Left lung (tissue), 4 donors: ENCODE measurements at regions not wholly inside any gene's neighbourhood (a gene's known extent, or its start where the extent isn't known, plus 50 kb on each side); places are given as distances from the start of the nearest gene placed in this dataset.
A peak's percentile ranks its signal among the peaks of the same experiment; 100 is the strongest.

Experiments
- ATAC-seq: fragments of 200-7000 bp; cut with Tn5 transposase; one replicate; pipeline ENCODE4 v1.9.1; 2020; ENCODE audit warnings: moderate library complexity
- DNase-seq, 4 donors: peaks; one replicate each; pipeline ENCODE4 v3.0.0-alpha.2; 2013 to 2020
- H3K27ac ChIP-seq, 2 donors: fragments of 200-600 bp; sonication (generic) in 1 of 2; one replicate each; pipeline versions ENCODE4 v1.5.0 to v1.8.0; 2020 to 2021
- H3K27me3 ChIP-seq, 2 donors: fragments of 200-600 bp; sonication (generic) in 1 of 2; one replicate each; pipeline versions ENCODE4 v1.5.0 to v1.8.0; 2020 to 2021
- H3K36me3 ChIP-seq, 2 donors: fragments of 200-600 bp; sonication (generic) in 1 of 2; one replicate each; pipeline versions ENCODE4 v1.5.0 to v1.8.0; 2020 to 2021
- H3K4me1 ChIP-seq, 2 donors: fragments of 200-600 bp; one replicate each; pipeline ENCODE4 v1.8.0; 2021
- H3K4me3 ChIP-seq, 2 donors: fragments of 200-600 bp; sonication (generic) in 1 of 2; one replicate each; pipeline versions ENCODE4 v1.5.0 to v1.8.0; 2020 to 2021; ENCODE audit warnings: mild to moderate bottlenecking in 1 of 2
- H3K9me3 ChIP-seq, 2 donors: fragments of 200-600 bp; sonication (generic) in 1 of 2; one replicate each; pipeline versions ENCODE4 v1.5.0 to v1.8.0; 2020 to 2021
- intact Hi-C, 2 donors: fragments of 100-400 bp; cut with DNase I; formaldehyde crosslinking; loops; one replicate each; pipeline versions ENCODE4 v1.11.2 to v1.14.2; 2022
- TF ChIP-seq, protein P1 (sequence below), 2 donors: fragments of 200-600 bp; sonication (generic) in 1 of 2; IDR thresholded peaks; one replicate each; pipeline versions ENCODE4 v1.5.0 to v1.8.0; 2021; ENCODE audit warnings: antibody characterized with exemption in 2 of 2
- donor health status: DM: no; HTN: yes; CAD: no.
- donor health status: DM: no; HTN: no; CAD: no.

DNA sequence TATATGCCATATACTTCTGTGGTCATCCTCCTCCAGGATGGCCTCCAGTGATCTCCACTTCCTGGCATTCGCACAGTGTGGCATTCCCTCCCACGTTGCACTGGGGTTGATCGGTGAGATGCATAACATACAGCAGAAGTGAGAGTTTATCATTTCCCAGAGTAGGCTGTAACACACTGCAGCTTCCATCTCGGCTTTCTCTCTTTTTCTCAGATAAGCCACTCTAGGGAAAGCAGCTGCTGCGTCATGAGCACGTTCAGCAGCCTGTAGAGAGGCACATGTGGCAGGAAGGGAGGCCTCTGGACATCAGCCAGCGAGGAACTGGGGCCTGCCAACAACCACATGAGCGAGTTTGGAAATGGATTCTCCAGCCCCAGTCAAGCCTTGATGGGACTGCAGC is 807.1 kb downstream of the DIAPH3 start:
- peaks cover 0 to 18% of the 10 kb centered on the region in 2 donors for H3K4me1 ChIP-seq

DNA sequence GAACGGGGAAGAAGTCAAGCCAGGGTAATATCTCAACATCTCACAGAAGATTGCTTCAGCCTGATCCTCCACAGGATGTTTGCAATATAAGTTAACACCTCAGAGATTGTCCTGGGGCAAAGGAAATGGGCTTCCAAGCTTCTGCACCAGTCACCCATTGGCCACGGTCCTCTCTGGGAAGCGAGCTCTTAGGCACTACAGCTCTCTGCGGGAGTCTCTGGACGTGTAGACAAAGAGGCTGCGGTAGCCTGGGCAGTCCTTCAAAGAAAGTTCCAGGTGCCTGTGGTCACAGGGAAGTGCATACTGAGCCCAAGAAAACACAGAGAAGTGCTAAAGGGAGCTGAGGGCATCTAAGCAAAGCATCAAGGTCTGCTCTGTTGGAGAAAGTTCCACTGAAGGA is 805.7 kb downstream of the DIAPH3 start:
- ATAC-seq: no peak
- H3K9me3 ChIP-seq: no peaks in the 10 kb centered on the region
- intact Hi-C loops: no loop called here
- H3K27ac ChIP-seq: peak overlapping the region in 1 of 2 donors; percentile 42
- no peaks in the 10 kb centered on the region for H3K27me3 ChIP-seq
- H3K4me1 ChIP-seq: peaks cover 0 to 18% of the 10 kb centered on the region in 2 donors
- H3K36me3 ChIP-seq: no peaks in the 10 kb centered on the region
- TF ChIP-seq, protein P1, sequence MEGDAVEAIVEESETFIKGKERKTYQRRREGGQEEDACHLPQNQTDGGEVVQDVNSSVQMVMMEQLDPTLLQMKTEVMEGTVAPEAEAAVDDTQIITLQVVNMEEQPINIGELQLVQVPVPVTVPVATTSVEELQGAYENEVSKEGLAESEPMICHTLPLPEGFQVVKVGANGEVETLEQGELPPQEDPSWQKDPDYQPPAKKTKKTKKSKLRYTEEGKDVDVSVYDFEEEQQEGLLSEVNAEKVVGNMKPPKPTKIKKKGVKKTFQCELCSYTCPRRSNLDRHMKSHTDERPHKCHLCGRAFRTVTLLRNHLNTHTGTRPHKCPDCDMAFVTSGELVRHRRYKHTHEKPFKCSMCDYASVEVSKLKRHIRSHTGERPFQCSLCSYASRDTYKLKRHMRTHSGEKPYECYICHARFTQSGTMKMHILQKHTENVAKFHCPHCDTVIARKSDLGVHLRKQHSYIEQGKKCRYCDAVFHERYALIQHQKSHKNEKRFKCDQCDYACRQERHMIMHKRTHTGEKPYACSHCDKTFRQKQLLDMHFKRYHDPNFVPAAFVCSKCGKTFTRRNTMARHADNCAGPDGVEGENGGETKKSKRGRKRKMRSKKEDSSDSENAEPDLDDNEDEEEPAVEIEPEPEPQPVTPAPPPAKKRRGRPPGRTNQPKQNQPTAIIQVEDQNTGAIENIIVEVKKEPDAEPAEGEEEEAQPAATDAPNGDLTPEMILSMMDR (IDR thresholded peaks at IDR 0.05): no peak
- DNase-seq: no peak
- no peak overlapping the region for H3K4me3 ChIP-seq

More for the DNA sequence above, 807.1 kb downstream of the DIAPH3 start:
- no peaks in the 10 kb centered on the region for H3K9me3 ChIP-seq
- no peaks in the 10 kb centered on the region for H3K27me3 ChIP-seq
- TF ChIP-seq, protein P1 (IDR thresholded peaks at IDR 0.05): no peak
- ATAC-seq (peak; percentile 33), DNase-seq (peak in 2 of 4 donors; percentile 37 to 57)
- intact Hi-C loops: no loop called here
- peak overlapping the region; percentile 5 to 51 for H3K27ac ChIP-seq
- no peak overlapping the region for H3K4me3 ChIP-seq
- H3K36me3 ChIP-seq: no peaks in the 10 kb centered on the region

DNA sequence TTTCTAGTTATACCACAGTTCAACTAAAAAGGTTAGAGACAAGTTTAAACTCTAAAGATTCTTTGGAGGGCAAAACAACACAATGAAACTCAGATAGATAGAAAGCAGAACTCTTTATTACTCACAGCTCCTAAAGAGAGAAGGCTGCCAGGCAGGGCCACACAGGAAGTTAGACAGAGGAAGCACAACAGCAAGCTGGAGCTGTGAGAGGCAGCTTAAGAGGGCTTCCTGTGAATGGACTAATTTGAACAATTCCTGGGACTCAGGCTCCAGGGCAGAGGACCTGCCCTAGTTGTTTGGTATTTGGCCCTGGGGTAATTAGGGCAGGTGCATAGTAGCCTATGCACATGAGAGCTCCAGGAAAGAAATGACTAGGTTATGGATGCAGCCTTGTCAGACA is 803.6 kb downstream of the DIAPH3 start:
- Histone ChIP-seq H3K27ac (peak overlapping the region in 1 of 2 donors; percentile 24), H3K36me3 (no peaks in the 10 kb centered on the region)

DNA sequence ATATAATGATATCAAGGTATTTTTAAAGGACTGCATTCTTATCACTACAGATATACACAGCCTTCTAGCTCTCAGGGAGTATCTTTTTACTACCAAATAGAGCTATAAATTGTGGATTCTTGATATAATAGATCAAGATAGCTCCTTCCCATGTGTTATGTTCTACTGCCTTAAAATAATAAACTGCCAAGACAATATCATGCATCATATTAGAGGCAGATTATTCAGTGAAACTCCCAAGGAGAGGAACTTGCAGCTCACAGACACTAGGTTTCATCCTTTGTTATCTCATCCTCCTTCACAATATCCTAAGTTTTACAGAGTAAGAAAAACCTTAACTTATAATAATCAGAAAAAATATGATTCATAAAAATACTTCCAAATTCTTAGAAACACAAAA is 802.8 kb downstream of the DIAPH3 start:
- DNase-seq (no peak), ATAC-seq (no peak)
- TF ChIP-seq, protein P1 (IDR thresholded peaks at IDR 0.05): no peak
- Histone ChIP-seq H3K27me3 (no peaks in the 10 kb centered on the region), H3K27ac (no peak overlapping the region), H3K4me1 (peaks cover 0 to 18% of the 10 kb centered on the region in 2 donors), H3K36me3 (no peaks in the 10 kb centered on the region), H3K4me3 (no peak overlapping the region), H3K9me3 (no peaks in the 10 kb centered on the region)
- intact Hi-C loops: no loop called here

More for the DNA sequence above, 803.6 kb downstream of the DIAPH3 start:
- TF ChIP-seq, protein P1 (IDR thresholded peaks at IDR 0.05): no peak
- ATAC-seq (peak; percentile 27), DNase-seq (no peak)
- intact Hi-C loops: no loop called here
- H3K27me3 ChIP-seq: no peaks in the 10 kb centered on the region
- H3K4me1 ChIP-seq: peaks cover 0 to 18% of the 10 kb centered on the region in 2 donors
- H3K9me3 ChIP-seq: no peaks in the 10 kb centered on the region
- H3K4me3 ChIP-seq: no peak overlapping the region

- H3K9me3 ChIP-seq: no peaks in the 10 kb centered on the region
- H3K27me3 ChIP-seq: no peaks in the 10 kb centered on the region
- no peak overlapping the region for H3K27ac ChIP-seq
- no peak for DNase-seq
- ATAC-seq: no peak
- TF ChIP-seq, protein P1 (IDR thresholded peaks at IDR 0.05): no peak
- no peaks in the 10 kb centered on the region for H3K36me3 ChIP-seq
- intact Hi-C loops: no loop called here
- no peak overlapping the region for H3K4me3 ChIP-seq
- H3K4me1 ChIP-seq: peaks cover 0 to 11% of the 10 kb centered on the region in 2 donors
Measured at GRCh38 chr13:59363313-59363712, 800.4 kb downstream of the DIAPH3 start.
